HepG2 (cell line): ENCODE measurements at regions not wholly inside any gene's neighbourhood (a gene's known extent, or its start where the extent isn't known, plus 50 kb on each side); places are given as distances from the start of the nearest gene placed in this dataset.

Source experiments
- ATAC-seq: fragments of 200-7000 bp; cut with Tn5 transposase; 3 replicates; pipeline ENCODE4 v1.9.1; 2020; ENCODE audit warnings: mild to moderate bottlenecking, moderate library complexity
- BruUV-seq: library from RNA; stranded (reverse); fragments of 400-500 nt; replicated peaks from 2 replicates; lab custom pipeline; 2021; lab: Mats Ljungman, UMichigan
- CTCF ChIA-PET: fragments of 300-600 bp; formaldehyde crosslinking; extraction: SDS; loops from one replicate; lab custom pipeline; 2021; ENCODE audit warnings: low total read pairs, inconsistent platforms, low intra/inter-chr PET ratio; lab: Yijun Ruan, JAX
- POLR2A ChIA-PET: fragments of 350-600 bp; sonication (Branson Sonifier 250); formaldehyde crosslinking; loops from one replicate; lab custom pipeline; 2020; ENCODE audit warnings: antibody characterized with exemption, inconsistent platforms; lab: Yijun Ruan, JAX
- DNase-seq: peaks from one replicate; pipeline ENCODE4 v3.0.0-alpha.2; 2015; ENCODE audit warnings: low spot score
- FAIRE-seq: peaks from 3 replicates; lab custom pipeline; 2011; peaks lifted over from hg19 to GRCh38; lab: Jason Lieb, UNC
- H2AFZ ChIP-seq: one replicate; pipeline ENCODE4 v1.6.1; 2011; ENCODE audit warnings: low read length, inconsistent platforms
- H3K27ac ChIP-seq: fragments of 300-600 bp; 3 replicates; pipeline ENCODE4 v1.8.0; 2011; ENCODE audit warnings: mixed run types, mild to moderate bottlenecking, mixed read lengths, low read length, inconsistent platforms; ENCODE audit not compliant: insufficient read depth; ENCODE audit errors: extremely low read length
- H3K27me3 ChIP-seq, 2 experiments: fragments of 200-600 bp in 1 of 2; 2 replicates in 1 of 2; 3 replicates in 1 of 2; pipeline versions ENCODE4 v1.6.0 to v1.8.0; 2011; ENCODE audit warnings: low read length in 2 of 2, mild to moderate bottlenecking in 2 of 2, moderate library complexity in 2 of 2, inconsistent platforms in 1 of 2; ENCODE audit not compliant: insufficient read depth in 2 of 2, control insufficient read depth in 1 of 2
- H3K36me3 ChIP-seq, 2 experiments: fragments of 200-600 bp in 1 of 2; replicated peaks in 1 of 2; 2 replicates in 1 of 2; 3 replicates in 1 of 2; pipeline versions ENCODE4 v1.5.1 to v1.8.0; 2011; ENCODE audit warnings: low read length in 2 of 2, inconsistent platforms in 1 of 2; ENCODE audit not compliant: insufficient read depth in 2 of 2, control insufficient read depth in 1 of 2
- H3K4me1 ChIP-seq: 2 replicates; pipeline ENCODE4 v1.5.1; 2012; ENCODE audit warnings: low read length, inconsistent platforms; ENCODE audit not compliant: insufficient read depth
- H3K4me2 ChIP-seq: 2 replicates; pipeline ENCODE4 v1.6.0; 2011; ENCODE audit warnings: low read depth, low read length, inconsistent platforms
- H3K4me3 ChIP-seq, 3 experiments: fragments of 200-600 bp in 1 of 3; sonication (generic), shearing (Covaris generic) in 1 of 3; replicated peaks in 1 of 3; 2 replicates each; pipeline ENCODE4 v1.5.1; 2011 to 2016; ENCODE audit warnings: low read length in 3 of 3, inconsistent platforms in 2 of 3, low read depth in 2 of 3, mild to moderate bottlenecking in 2 of 3, control low read depth in 1 of 3, mixed read lengths in 1 of 3; ENCODE audit not compliant: insufficient read depth in 1 of 3
- H3K79me2 ChIP-seq: one replicate; pipeline ENCODE4 v1.6.1; 2011; ENCODE audit warnings: low read length, inconsistent platforms; ENCODE audit not compliant: insufficient read depth
- H3K9ac ChIP-seq: 2 replicates; pipeline ENCODE4 v1.6.0; 2011; ENCODE audit warnings: mild to moderate bottlenecking, low read depth, low read length, inconsistent platforms; ENCODE audit not compliant: insufficient read depth
- H3K9me3 ChIP-seq: 2 replicates; pipeline ENCODE4 v1.5.1; 2012; ENCODE audit warnings: mild to moderate bottlenecking, low read length
- H4K20me1 ChIP-seq: 2 replicates; pipeline ENCODE4 v1.6.0; 2011; ENCODE audit warnings: inconsistent platforms, mild to moderate bottlenecking, low read length, moderate library complexity; ENCODE audit not compliant: insufficient read depth
- DPF2 ChIP-seq: sonication (generic); formaldehyde crosslinking; IDR thresholded peaks from 2 replicates; pipeline ENCODE4 v1.4.0; 2020; ENCODE audit warnings: mild to moderate bottlenecking, low read depth, missing genetic modification reagents, borderline replicate concordance
- FOSL1 ChIP-seq: sonication (generic); formaldehyde crosslinking; IDR thresholded peaks from 2 replicates; pipeline ENCODE4 v1.9.0; 2021; ENCODE audit warnings: missing genetic modification reagents, borderline replicate concordance
- KAT7 ChIP-seq: IDR thresholded peaks from 2 replicates; pipeline ENCODE4 v1.6.1; 2018; ENCODE audit warnings: borderline replicate concordance, missing compliant biosample characterization
- KLF6 ChIP-seq: IDR thresholded peaks from 2 replicates; pipeline ENCODE4 v1.8.0; 2016; ENCODE audit warnings: missing biosample characterization, missing genetic modification reagents
- NBN ChIP-seq: fragments of 450-650 bp; conservative IDR thresholded peaks from 2 replicates; pipeline ENCODE4 v1.6.1; 2017
- PHF5A ChIP-seq: IDR thresholded peaks from one replicate; pipeline ENCODE4 v1.6.1; 2018; ENCODE audit warnings: low read depth, missing genetic modification reagents; ENCODE audit not compliant: unreplicated experiment
- RFXANK ChIP-seq: IDR thresholded peaks from 2 replicates; pipeline ENCODE4 v1.6.1; 2016
- SALL2 ChIP-seq: sonication (generic); formaldehyde crosslinking; IDR thresholded peaks from 2 replicates; pipeline ENCODE4 v1.8.1; 2023; ENCODE audit warnings: mild to moderate bottlenecking, missing genetic modification reagents, inconsistent platforms
- SSRP1 ChIP-seq: IDR thresholded peaks from 2 replicates; pipeline ENCODE4 v1.6.1; 2016; ENCODE audit warnings: control low read depth
- ZFP36L2 ChIP-seq: sonication (generic); formaldehyde crosslinking; IDR thresholded peaks from 2 replicates; pipeline ENCODE4 v1.4.0; 2020; ENCODE audit warnings: missing genetic modification reagents
- ZFP82 ChIP-seq: sonication (generic); formaldehyde crosslinking; IDR thresholded peaks from 2 replicates; pipeline ENCODE4 v1.5.1; 2020; ENCODE audit warnings: mild to moderate bottlenecking, missing genetic modification reagents, borderline replicate concordance
- ZNF33B ChIP-seq: sonication (generic); formaldehyde crosslinking; IDR thresholded peaks from 2 replicates; pipeline ENCODE4 v1.5.1; 2020; ENCODE audit warnings: mild to moderate bottlenecking, missing genetic modification reagents
- ZNF343 ChIP-seq: sonication (generic); formaldehyde crosslinking; IDR thresholded peaks from 2 replicates; pipeline ENCODE4 v1.4.0; 2020; ENCODE audit warnings: mild to moderate bottlenecking, missing genetic modification reagents
- ZNF776 ChIP-seq: sonication (generic); formaldehyde crosslinking; IDR thresholded peaks from 2 replicates; pipeline ENCODE4 v1.4.0; 2020; ENCODE audit warnings: mild to moderate bottlenecking, missing genetic modification reagents
- ZNF790 ChIP-seq: sonication (generic); formaldehyde crosslinking; IDR thresholded peaks from 2 replicates; pipeline ENCODE4 v1.8.0; 2022; ENCODE audit warnings: missing genetic modification reagents, mild to moderate bottlenecking, borderline replicate concordance
- ZNF883 ChIP-seq: sonication (generic); formaldehyde crosslinking; IDR thresholded peaks from 2 replicates; pipeline ENCODE4 v1.5.1; 2020; ENCODE audit warnings: mild to moderate bottlenecking, missing genetic modification reagents; ENCODE audit errors: not compliant biosample characterization
- WGBS: methylation state at CpG from one replicate; pipeline ENCODE4 v1.1.6; 2017; ENCODE audit warnings: low lambda C conversion rate; 5-methylcytosine and 5-hydroxymethylcytosine counted together
- in situ Hi-C: cut with HindIII; loops from 2 replicates; pipeline ENCODE4 v1.10.0; 2017; ENCODE audit warnings: low pct_unique_long_range_greater_than_20kb; ENCODE audit not compliant: extremely low pct_ligation_motif_present
- intact Hi-C: fragments of 100-400 bp; cut with micrococcal nuclease; formaldehyde crosslinking; loops from one replicate; pipeline ENCODE4 v1.10.0; 2022; ENCODE audit not compliant: unreplicated experiment

DNA sequence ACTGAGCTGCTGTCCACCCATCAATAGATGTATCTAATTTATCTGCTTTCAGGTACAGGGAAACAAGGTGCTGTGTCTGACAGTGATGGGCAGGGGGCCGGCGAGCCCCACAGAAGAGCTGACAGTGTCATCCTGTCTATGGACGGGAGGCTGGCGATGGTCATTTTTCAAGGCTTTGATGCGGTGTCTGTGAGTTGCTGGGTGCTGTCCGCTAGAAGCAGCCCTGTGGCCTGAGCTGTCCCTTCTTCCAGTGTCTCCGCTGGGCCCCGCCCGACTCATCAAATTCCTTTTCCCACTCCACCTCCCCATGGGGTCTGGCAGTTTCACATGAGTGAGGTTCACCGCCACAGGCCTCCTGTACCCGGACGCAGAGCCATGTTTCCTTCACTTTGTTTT lies 161.4 kb upstream of the PMEPA1 start (continued):
- TF ChIP-seq SALL2, result no peak
- no peak for TF ChIP-seq ZNF33B
- TF ChIP-seq ZNF343 (CRISPR knock-in tag), result no peak
- TF ChIP-seq RFXANK, result no peak
- no peak for TF ChIP-seq ZNF790 (CRISPR knock-in tag)
- TF ChIP-seq SSRP1 (CRISPR knock-in tag), result no peak
- TF ChIP-seq DPF2 (CRISPR knock-in tag), result no peak
- TF ChIP-seq KAT7 (CRISPR knock-in tag), result no peak
- TF ChIP-seq KLF6 (CRISPR knock-in tag), result no peak
- TF ChIP-seq ZNF883 (CRISPR knock-in tag), result no peak
- TF ChIP-seq ZFP82, result no peak
- no peak for TF ChIP-seq FOSL1 (CRISPR knock-in tag)

- FAIRE-seq (no peak), DNase-seq (no peak), ATAC-seq (no peak; the same call in 2 of the 3 replicates)
- in situ Hi-C loops (no loop called here), intact Hi-C loops (no loop called here)
- H3K4me3 ChIP-seq, result no peak overlapping the region
- no peaks in the 10 kb centered on the region for H4K20me1 ChIP-seq
- H3K9ac ChIP-seq, result no peak overlapping the region
- H3K4me2 ChIP-seq, result no peak overlapping the region
- no peak for TF ChIP-seq NBN
- TF ChIP-seq ZFP36L2 (CRISPR knock-in tag), result no peak
- no peak for TF ChIP-seq ZNF776
- no peak for TF ChIP-seq PHF5A (CRISPR knock-in tag)
- H3K4me1 ChIP-seq, result no peaks in the 10 kb centered on the region
- POLR2A ChIA-PET, result no interaction called here
- H3K79me2 ChIP-seq, result no peaks in the 10 kb centered on the region
- no peak overlapping the region for H2AFZ ChIP-seq
- no TSS peak for BruUV-seq
- H3K9me3 ChIP-seq, result no peaks in the 10 kb centered on the region
- no peaks in the 10 kb centered on the region for H3K36me3 ChIP-seq
- WGBS, result 0% methylated on average over 7 of the region's 8 CpGs
- no peak overlapping the region for H3K27ac ChIP-seq
- CTCF ChIA-PET, result no interaction called here
- H3K27me3 ChIP-seq, result peaks cover 9 to 63% of the 10 kb centered on the region in 2 experiments; a peak in 4 of 5 replicates
Observed at GRCh38 chr20:57870597-57871236, 160.9 kb upstream of the PMEPA1 start.
